Keratinocyte (primary cell): ENCODE measurements at regions not wholly inside any gene's neighbourhood (a gene's known extent, or its start where the extent isn't known, plus 50 kb on each side); places are given as distances from the start of the nearest gene placed in this dataset.

Source experiments
- DNase-seq: peaks from one replicate; pipeline ENCODE4 v3.0.0-alpha.2; 2011; ENCODE audit warnings: low read depth, missing footprints, low spot score
- FAIRE-seq: peaks from 2 replicates; lab custom pipeline; 2011; peaks lifted over from hg19 to GRCh38; lab: Jason Lieb, UNC
- H2AFZ ChIP-seq: 2 replicates; pipeline ENCODE4 v1.6.0; 2012; ENCODE audit warnings: low read length, control low read depth, inconsistent platforms; ENCODE audit not compliant: control insufficient read depth
- H3K27ac ChIP-seq: 2 replicates; pipeline ENCODE4 v1.5.1; 2011; ENCODE audit warnings: low read length; ENCODE audit not compliant: control insufficient read depth, insufficient read depth
- H3K27me3 ChIP-seq: 3 replicates; pipeline ENCODE4 v1.6.0; 2011; ENCODE audit warnings: low read length; ENCODE audit not compliant: control insufficient read depth, insufficient read depth; ENCODE audit errors: extremely low read depth
- H3K36me3 ChIP-seq, 2 experiments: 2 replicates in 1 of 2; 3 replicates in 1 of 2; pipeline ENCODE4 v1.5.1; 2011; ENCODE audit warnings: low read length in 2 of 2, mild to moderate bottlenecking in 1 of 2; ENCODE audit not compliant: control insufficient read depth in 2 of 2, insufficient read depth in 2 of 2; ENCODE audit errors: extremely low read depth in 1 of 2
- H3K4me1 ChIP-seq: 3 replicates; pipeline ENCODE4 v1.5.1; 2011; ENCODE audit warnings: low read length; ENCODE audit not compliant: control insufficient read depth, insufficient read depth; ENCODE audit errors: extremely low read depth
- H3K4me2 ChIP-seq: 3 replicates; pipeline ENCODE4 v1.6.0; 2011; ENCODE audit warnings: low read depth, low read length; ENCODE audit not compliant: control insufficient read depth, insufficient read depth; ENCODE audit errors: extremely low read depth
- H3K4me3 ChIP-seq, 3 experiments: fragments of 200-600 bp in 1 of 3; sonication (generic) in 1 of 3; 2 replicates in 2 of 3; 3 replicates in 1 of 3; pipeline ENCODE4 v1.5.1; 2011 to 2016; ENCODE audit warnings: low read length in 3 of 3, mild to moderate bottlenecking in 3 of 3, control low read depth in 2 of 3, inconsistent platforms in 1 of 3, low read depth in 1 of 3, mixed read lengths in 1 of 3, mixed run types in 1 of 3, moderate library complexity in 1 of 3; ENCODE audit not compliant: control insufficient read depth in 2 of 3, insufficient read depth in 2 of 3; ENCODE audit errors: extremely low read depth in 1 of 3
- H3K79me2 ChIP-seq: 2 replicates; pipeline ENCODE4 v1.6.0; 2012; ENCODE audit warnings: low read length; ENCODE audit not compliant: control insufficient read depth, insufficient read depth
- H3K9ac ChIP-seq: 3 replicates; pipeline ENCODE4 v1.6.0; 2011; ENCODE audit warnings: low read length; ENCODE audit not compliant: control insufficient read depth, insufficient read depth; ENCODE audit errors: extremely low read depth
- H3K9me1 ChIP-seq: 3 replicates; pipeline ENCODE4 v1.6.0; 2011; ENCODE audit warnings: low read length; ENCODE audit not compliant: control insufficient read depth, insufficient read depth; ENCODE audit errors: extremely low read depth
- H3K9me3 ChIP-seq: 2 replicates; pipeline ENCODE4 v1.5.1; 2012; ENCODE audit warnings: low read depth, low read length; ENCODE audit not compliant: control insufficient read depth
- H4K20me1 ChIP-seq: 3 replicates; pipeline ENCODE4 v1.6.0; 2011; ENCODE audit warnings: low read length; ENCODE audit not compliant: control insufficient read depth, insufficient read depth; ENCODE audit errors: extremely low read depth
- EZH2 ChIP-seq: IDR thresholded peaks from one replicate; pipeline ENCODE4 v1.6.1; 2012; ENCODE audit warnings: inconsistent platforms, mild to moderate bottlenecking, low read length, moderate library complexity
- dilution Hi-C: fragments of 300-500 bp; cut with MboI; formaldehyde crosslinking; loops from one replicate; pipeline ENCODE4 v1.7.0; 2020; ENCODE audit warnings: low sequenced_read_pairs; ENCODE audit not compliant: extremely low pct_ligation_motif_present
- TF ChIP-seq, protein P1 (sequence below), 3 experiments: IDR thresholded peaks in 1 of 3; conservative IDR thresholded peaks in 1 of 3; optimal IDR thresholded peaks in 1 of 3; 2 replicates in 2 of 3; 3 replicates in 1 of 3; pipeline versions ENCODE3 to v1.5.1; 2011; ENCODE audit warnings: low read length in 3 of 3, mild to moderate bottlenecking in 3 of 3, moderate library complexity in 2 of 3, control low read depth in 1 of 3, inconsistent platforms in 1 of 3; ENCODE audit not compliant: insufficient read depth in 2 of 3; ENCODE audit errors: extremely low read depth in 1 of 3

- Histone ChIP-seq H3K4me2 (no peak overlapping the region), H3K27me3 (no peaks in the 10 kb centered on the region), H3K4me3 (no peak overlapping the region), H3K79me2 (no peaks in the 10 kb centered on the region), H3K4me1 (no peaks in the 10 kb centered on the region), H2AFZ (no peak overlapping the region), H3K9me3 (no peaks in the 10 kb centered on the region), H3K36me3 (no peaks in the 10 kb centered on the region), H3K9me1 (no peaks in the 10 kb centered on the region), H4K20me1 (no peaks in the 10 kb centered on the region), H3K27ac (no peak overlapping the region), H3K9ac (no peak overlapping the region)
- dilution Hi-C loops = no loop called here
- DNase-seq (no peak), FAIRE-seq (no peak)
- TF ChIP-seq EZH2 = no peak
- TF ChIP-seq, protein P1, sequence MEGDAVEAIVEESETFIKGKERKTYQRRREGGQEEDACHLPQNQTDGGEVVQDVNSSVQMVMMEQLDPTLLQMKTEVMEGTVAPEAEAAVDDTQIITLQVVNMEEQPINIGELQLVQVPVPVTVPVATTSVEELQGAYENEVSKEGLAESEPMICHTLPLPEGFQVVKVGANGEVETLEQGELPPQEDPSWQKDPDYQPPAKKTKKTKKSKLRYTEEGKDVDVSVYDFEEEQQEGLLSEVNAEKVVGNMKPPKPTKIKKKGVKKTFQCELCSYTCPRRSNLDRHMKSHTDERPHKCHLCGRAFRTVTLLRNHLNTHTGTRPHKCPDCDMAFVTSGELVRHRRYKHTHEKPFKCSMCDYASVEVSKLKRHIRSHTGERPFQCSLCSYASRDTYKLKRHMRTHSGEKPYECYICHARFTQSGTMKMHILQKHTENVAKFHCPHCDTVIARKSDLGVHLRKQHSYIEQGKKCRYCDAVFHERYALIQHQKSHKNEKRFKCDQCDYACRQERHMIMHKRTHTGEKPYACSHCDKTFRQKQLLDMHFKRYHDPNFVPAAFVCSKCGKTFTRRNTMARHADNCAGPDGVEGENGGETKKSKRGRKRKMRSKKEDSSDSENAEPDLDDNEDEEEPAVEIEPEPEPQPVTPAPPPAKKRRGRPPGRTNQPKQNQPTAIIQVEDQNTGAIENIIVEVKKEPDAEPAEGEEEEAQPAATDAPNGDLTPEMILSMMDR (optimal IDR thresholded peaks at IDR 0.05 in 1 of 3, IDR thresholded peaks at IDR 0.05 in 1 of 3, conservative IDR thresholded peaks at IDR 0.05 in 1 of 3; ENCODE audit: extremely low read depth in 1 of 3, insufficient read depth in 2 of 3, low read length in 3 of 3) = no peak
Observed at GRCh38 chr2:145587922-145588321, 1068.0 kb upstream of the ZEB2 start.

GRCh38 chr2:145584353-145584752 lies 1064.4 kb upstream of the ZEB2 start:
- H3K79me2 ChIP-seq = no peaks in the 10 kb centered on the region
- no peaks in the 10 kb centered on the region for H3K4me1 ChIP-seq
- no peaks in the 10 kb centered on the region for H3K36me3 ChIP-seq
- dilution Hi-C loops = no loop called here
- H3K4me3 ChIP-seq = no peak overlapping the region
- H2AFZ ChIP-seq = no peak overlapping the region
- H4K20me1 ChIP-seq = no peaks in the 10 kb centered on the region
- no peaks in the 10 kb centered on the region for H3K9me1 ChIP-seq
- FAIRE-seq (no peak), DNase-seq (no peak)
- no peak overlapping the region for H3K27ac ChIP-seq
- H3K27me3 ChIP-seq = no peaks in the 10 kb centered on the region
- H3K9me3 ChIP-seq = no peaks in the 10 kb centered on the region
- TF ChIP-seq, protein P1 (optimal IDR thresholded peaks at IDR 0.05 in 1 of 3, IDR thresholded peaks at IDR 0.05 in 1 of 3, conservative IDR thresholded peaks at IDR 0.05 in 1 of 3; ENCODE audit: extremely low read depth in 1 of 3, insufficient read depth in 2 of 3, low read length in 3 of 3) = no peak
- no peak for TF ChIP-seq EZH2
- no peak overlapping the region for H3K4me2 ChIP-seq
- H3K9ac ChIP-seq = no peak overlapping the region
